ENCODE measurements at regions not wholly inside any gene's neighbourhood (a gene's known extent, or its start where the extent isn't known, plus 50 kb on each side); places are given as distances from the start of the nearest gene placed in this dataset.
"Not testable (repeated sequence)": the region's sequence is repeated elsewhere in the genome, so short reads cannot be mapped to it uniquely, and the experiment has no call there.

DNA sequence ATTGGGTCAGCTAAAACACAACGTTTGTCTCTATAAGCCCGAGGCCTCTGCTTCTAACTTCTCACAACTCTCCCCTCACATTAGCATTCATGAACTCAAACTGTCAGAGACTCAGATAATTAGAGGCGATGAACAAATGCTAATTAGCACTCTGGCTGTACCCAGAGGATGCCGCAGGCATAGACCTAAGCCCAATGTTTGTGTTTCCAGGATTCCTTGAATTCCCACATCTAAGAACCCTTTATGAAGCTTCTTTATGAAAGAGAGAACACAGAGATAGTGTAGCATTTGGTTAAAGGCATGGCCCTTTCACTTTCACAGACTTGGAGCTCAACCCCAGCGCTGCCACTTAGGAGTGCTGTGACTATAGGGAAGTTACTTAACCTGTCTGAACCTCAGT, 512.2 kb downstream of the GRIN2A start:
- DNase-seq, result no peak
- Histone ChIP-seq H3K36me3 (no peaks in the 10 kb centered on the region), H3K9me3 (no peaks in the 10 kb centered on the region), H3K4me3 (replicated peaks in 1 of 3) (no peak overlapping the region), H3K27ac (no peak overlapping the region), H3K27me3 (no peaks in the 10 kb centered on the region), H3K4me1 (no peaks in the 10 kb centered on the region)
- TF ChIP-seq CTCF (IDR thresholded peaks at IDR 0.05) (no peak), POLR2A (IDR thresholded peaks at IDR 0.05) (no peak)
- intact Hi-C loops (cut with DNase I), result no loop called here
- WGBS, 2 donors, result 41 to 42% methylated on average over 5 of the region's 5 CpGs

- DNase-seq, H3K36me3 ChIP-seq: not testable (repeated sequence)
- WGBS, 2 donors, result 77 to 78% methylated on average over 5 of the region's 5 CpGs
Measured at GRCh38 chr16:9670616-9671015, 511.6 kb downstream of the GRIN2A start.

GRCh38 chr16:9676560-9677300, 505.5 kb downstream of the GRIN2A start:
- H3K4me1 ChIP-seq; H3K4me3 ChIP-seq (replicated peaks in 1 of 3); DNase-seq; H3K27ac ChIP-seq; intact Hi-C loops (cut with DNase I); H3K36me3 ChIP-seq; H3K9me3 ChIP-seq; H3K27me3 ChIP-seq: not testable (repeated sequence)
- 85 to 92% methylated on average over 12 of the region's 12 CpGs for WGBS, 2 donors

More at GRCh38 chr16:9670616-9671015, 511.6 kb downstream of the GRIN2A start:
- H3K27ac ChIP-seq; H3K4me1 ChIP-seq; H3K4me3 ChIP-seq (replicated peaks in 1 of 3); intact Hi-C loops (cut with DNase I); H3K27me3 ChIP-seq; H3K9me3 ChIP-seq: not testable (repeated sequence)

DNA sequence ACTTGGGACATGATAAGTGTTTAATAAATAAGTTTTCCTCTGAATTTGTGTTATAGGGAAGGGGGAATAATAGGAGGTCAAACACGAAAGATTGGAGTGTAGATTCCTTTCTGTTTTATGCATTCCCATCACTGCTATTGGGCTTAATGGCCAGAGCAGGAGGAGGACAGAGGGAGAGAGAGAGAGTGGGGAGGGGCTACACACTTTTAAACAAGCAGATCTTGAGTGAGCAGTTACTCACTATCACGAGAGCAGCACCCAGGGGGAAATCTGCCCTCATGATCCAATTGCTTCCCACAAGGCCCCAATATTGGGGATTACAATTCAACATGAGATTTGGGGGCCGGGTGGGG, 505.0 kb downstream of the GRIN2A start:
- H3K4me3 ChIP-seq (replicated peaks in 1 of 3), result no peak overlapping the region
- no peak for DNase-seq
- peaks cover 0 to 3% of the 10 kb centered on the region in 2 donors for H3K4me1 ChIP-seq
- intact Hi-C loops (cut with DNase I), result no loop called here
- WGBS, 2 donors, result 68 to 70% methylated on average over 3 of the region's 3 CpGs
- H3K9me3 ChIP-seq, result no peaks in the 10 kb centered on the region
- H3K27ac ChIP-seq, result no peak overlapping the region
- no peaks in the 10 kb centered on the region for H3K27me3 ChIP-seq
- TF ChIP-seq CTCF (IDR thresholded peaks at IDR 0.05), result no peak
- no peak for TF ChIP-seq POLR2A (IDR thresholded peaks at IDR 0.05)
- no peaks in the 10 kb centered on the region for H3K36me3 ChIP-seq

DNA sequence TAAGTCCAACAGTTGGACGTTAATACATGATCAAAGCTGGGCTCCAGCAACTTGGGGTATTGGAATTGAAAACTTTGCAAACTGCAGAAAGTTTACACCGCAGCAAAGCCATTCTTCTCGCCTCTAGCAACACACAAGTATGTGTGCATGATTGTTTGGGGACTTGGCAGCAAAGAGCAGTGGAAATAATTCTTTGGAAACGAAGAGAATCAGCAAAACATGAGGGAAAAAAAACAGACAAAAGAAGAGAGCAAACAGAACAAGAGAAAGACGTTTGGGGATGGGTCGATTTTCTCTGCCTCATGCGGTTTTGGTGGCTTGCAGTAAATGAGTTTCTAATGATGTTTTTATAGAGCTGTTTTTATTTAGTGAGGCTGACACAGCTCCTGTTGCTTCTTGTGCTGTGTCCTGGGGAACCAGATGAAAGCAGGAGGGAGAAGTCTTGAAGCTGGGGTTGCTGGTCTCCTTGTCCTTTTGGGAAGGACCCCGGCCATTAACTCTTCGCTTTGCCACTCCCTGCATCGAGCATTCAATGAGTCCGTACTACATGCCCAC, 502.9 kb downstream of the GRIN2A start:
- no peak for DNase-seq
- no peak overlapping the region for H3K4me3 ChIP-seq (replicated peaks in 1 of 3)
- no peak overlapping the region for H3K27ac ChIP-seq
- WGBS, 2 donors, result 25 to 33% methylated on average over 11 of the region's 11 CpGs
- intact Hi-C loops (cut with DNase I), result no loop called here
- no peaks in the 10 kb centered on the region for H3K27me3 ChIP-seq
- H3K9me3 ChIP-seq, result no peaks in the 10 kb centered on the region
- H3K4me1 ChIP-seq, result peaks cover 0 to 3% of the 10 kb centered on the region in 2 donors
- H3K36me3 ChIP-seq, result no peaks in the 10 kb centered on the region
- TF ChIP-seq POLR2A (IDR thresholded peaks at IDR 0.05) (no peak), CTCF (IDR thresholded peaks at IDR 0.05) (no peak)

DNA sequence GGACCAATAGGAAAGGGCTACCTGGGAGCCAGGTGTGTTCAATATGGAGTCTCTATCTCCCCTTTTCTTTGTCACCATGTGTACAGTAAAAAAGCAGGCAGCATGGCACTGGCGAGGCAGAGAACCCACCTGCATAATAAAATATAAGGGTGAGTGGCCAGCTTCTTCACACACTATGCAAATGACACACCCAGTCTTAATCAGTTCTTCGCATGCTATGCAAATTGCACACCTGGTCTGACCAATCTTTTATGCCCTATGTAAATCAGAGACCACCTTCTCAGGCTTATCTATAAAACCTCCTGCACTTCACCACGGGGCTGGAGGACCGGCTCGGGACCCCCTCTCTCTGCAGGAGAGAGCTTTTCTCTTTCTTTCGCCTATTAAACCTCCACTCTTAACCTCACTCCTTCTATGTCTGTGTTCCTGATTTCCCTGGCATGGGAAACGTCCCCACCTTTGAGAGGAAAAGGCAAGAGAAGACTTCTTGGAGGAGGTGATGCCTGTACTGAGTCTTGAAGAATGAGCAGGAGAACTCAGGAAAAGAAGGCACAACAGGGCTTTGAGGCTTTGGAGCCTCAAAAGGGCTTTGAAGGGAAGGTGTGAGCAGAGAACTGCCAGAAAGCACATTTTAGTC, 502.1 kb downstream of the GRIN2A start:
- no peaks in the 10 kb centered on the region for H3K36me3 ChIP-seq
- H3K27ac ChIP-seq, result no peak overlapping the region
- H3K4me1 ChIP-seq, result peaks cover 0 to 3% of the 10 kb centered on the region in 2 donors
- TF ChIP-seq CTCF (IDR thresholded peaks at IDR 0.05) (no peak), POLR2A (IDR thresholded peaks at IDR 0.05) (no peak)
- no peak overlapping the region for H3K4me3 ChIP-seq (replicated peaks in 1 of 3)
- no peaks in the 10 kb centered on the region for H3K27me3 ChIP-seq
- 68 to 69% methylated on average over 7 of the region's 7 CpGs for WGBS, 2 donors
- intact Hi-C loops (cut with DNase I), result no loop called here
- no peaks in the 10 kb centered on the region for H3K9me3 ChIP-seq
- DNase-seq, result no peak

Measured in thyroid gland (tissue), 4 donors.